ENCODE measurements at regions not wholly inside any gene's neighbourhood (a gene's known extent, or its start where the extent isn't known, plus 50 kb on each side); places are given as distances from the start of the nearest gene placed in this dataset.

DNA sequence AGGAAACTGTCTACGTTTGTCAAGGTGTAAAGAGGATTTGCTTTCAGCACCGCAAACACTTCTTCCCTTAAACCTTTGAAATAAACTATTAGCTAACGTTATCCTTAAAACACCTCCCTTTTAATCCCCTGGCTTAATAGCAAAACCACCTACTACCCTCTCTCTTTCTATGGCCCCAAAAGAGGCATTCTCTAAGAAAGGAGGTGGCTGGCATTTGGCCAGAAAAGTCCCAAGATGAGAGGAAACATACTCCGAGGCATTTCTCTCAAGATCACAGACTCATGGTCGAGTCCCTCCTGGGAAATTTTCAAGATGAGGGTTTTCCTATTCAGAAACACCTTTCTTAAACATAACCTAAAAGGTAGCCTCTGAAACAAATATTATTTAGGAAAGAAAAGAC, 60.6 kb upstream of the VCX3B start (continued):
- TF ChIP-seq, protein P1, sequence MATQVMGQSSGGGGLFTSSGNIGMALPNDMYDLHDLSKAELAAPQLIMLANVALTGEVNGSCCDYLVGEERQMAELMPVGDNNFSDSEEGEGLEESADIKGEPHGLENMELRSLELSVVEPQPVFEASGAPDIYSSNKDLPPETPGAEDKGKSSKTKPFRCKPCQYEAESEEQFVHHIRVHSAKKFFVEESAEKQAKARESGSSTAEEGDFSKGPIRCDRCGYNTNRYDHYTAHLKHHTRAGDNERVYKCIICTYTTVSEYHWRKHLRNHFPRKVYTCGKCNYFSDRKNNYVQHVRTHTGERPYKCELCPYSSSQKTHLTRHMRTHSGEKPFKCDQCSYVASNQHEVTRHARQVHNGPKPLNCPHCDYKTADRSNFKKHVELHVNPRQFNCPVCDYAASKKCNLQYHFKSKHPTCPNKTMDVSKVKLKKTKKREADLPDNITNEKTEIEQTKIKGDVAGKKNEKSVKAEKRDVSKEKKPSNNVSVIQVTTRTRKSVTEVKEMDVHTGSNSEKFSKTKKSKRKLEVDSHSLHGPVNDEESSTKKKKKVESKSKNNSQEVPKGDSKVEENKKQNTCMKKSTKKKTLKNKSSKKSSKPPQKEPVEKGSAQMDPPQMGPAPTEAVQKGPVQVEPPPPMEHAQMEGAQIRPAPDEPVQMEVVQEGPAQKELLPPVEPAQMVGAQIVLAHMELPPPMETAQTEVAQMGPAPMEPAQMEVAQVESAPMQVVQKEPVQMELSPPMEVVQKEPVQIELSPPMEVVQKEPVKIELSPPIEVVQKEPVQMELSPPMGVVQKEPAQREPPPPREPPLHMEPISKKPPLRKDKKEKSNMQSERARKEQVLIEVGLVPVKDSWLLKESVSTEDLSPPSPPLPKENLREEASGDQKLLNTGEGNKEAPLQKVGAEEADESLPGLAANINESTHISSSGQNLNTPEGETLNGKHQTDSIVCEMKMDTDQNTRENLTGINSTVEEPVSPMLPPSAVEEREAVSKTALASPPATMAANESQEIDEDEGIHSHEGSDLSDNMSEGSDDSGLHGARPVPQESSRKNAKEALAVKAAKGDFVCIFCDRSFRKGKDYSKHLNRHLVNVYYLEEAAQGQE (IDR thresholded peaks at IDR 0.05): no peak

DNA sequence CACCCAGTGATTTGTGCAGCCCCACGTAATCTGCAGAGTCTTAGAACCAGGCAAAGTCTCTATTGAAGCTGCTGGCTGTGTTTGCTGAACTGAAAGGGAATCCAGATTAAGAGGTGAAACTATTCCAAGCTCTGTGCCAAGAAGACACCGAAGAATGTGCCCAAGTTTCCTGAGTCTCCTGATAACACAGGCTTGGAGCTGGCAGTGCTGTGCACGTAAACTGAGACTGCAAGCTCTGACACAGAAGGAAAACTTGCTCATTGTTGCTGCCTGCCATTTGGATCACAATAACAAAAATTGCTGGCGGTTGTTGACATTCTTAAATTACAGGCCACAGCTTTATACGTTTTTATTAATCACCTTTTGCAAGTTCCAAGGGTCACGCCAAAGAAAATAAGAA, 60.2 kb upstream of the VCX3B start:
- Histone ChIP-seq H3K9me3 (no peaks in the 10 kb centered on the region), H3K4me2 (no peak overlapping the region), H3K4me1 (no peaks in the 10 kb centered on the region), H3K27ac (no peak overlapping the region), H3K4me3 (no peak overlapping the region)
- no peak for DNase-seq (ENCODE audit: low read depth in 1 of 2, low spot score in 1 of 2)
- no peak for TF ChIP-seq RNF2 (IDR thresholded peaks at IDR 0.05; ENCODE audit: borderline replicate concordance, low read depth)
- TF ChIP-seq BHLHE40 (IDR thresholded peaks at IDR 0.05; ENCODE audit: low read depth, low read length): no peak
- no peak for TF ChIP-seq ESRRA (IDR thresholded peaks at IDR 0.05; ENCODE audit: borderline replicate concordance, low read length)
- no peak for ATAC-seq
- peak; percentile 18 for FAIRE-seq
- ChIA-PET POLR2A (no interaction called here), CTCF (no interaction called here)
- WGBS (ENCODE audit: missing lambda C conversion rate): 0% methylated on average over 6 of the region's 6 CpGs

DNA sequence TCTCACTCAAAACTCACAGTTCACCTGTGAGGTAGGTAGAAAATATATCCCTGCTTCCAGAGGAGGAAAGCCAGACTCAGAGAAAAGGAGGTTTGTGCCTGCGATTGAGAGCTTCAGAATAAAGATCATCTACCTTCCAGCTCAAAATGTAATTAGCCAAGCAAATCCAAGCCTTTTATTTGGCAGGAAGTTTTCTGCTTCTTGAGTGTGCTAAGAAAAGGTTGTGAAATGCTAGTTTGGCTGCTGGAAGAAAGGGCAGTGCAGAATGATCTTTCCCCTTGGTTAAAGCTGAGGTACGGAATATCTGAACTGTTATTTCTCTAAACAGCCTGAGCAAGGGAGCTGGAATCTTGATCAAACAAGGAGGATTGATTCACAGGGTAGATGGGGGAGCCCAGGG, 59.7 kb upstream of the VCX3B start:
- POLR2A ChIA-PET: no interaction called here
- DNase-seq (ENCODE audit: low read depth in 1 of 2, low spot score in 1 of 2): no peak
- no peak for ATAC-seq

DNA sequence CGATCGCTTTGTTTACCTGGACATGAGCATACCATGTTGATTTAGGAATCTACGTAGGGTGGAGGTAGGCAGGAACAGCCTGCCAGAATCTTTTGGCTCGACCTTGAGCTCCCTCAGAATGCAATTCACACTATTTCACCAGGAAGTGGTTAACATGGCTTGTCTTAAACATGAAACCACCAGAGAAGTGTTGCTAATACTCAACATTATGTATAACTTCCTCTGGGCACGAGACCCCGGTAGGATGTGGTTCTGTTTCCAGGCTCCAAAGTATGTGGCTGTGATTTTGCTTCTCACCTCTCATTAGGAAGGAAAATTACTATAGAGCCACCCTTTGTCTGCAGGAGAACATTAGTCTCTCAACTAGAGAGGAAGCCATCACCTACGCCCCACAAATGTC, 59.0 kb upstream of the VCX3B start:
- ChIA-PET CTCF (no interaction called here), POLR2A (no interaction called here)

More for the DNA sequence above, 59.7 kb upstream of the VCX3B start:
- Histone ChIP-seq H3K27ac (no peak overlapping the region), H3K4me1 (no peaks in the 10 kb centered on the region), H3K9me3 (no peaks in the 10 kb centered on the region), H3K4me2 (no peak overlapping the region), H3K4me3 (no peak overlapping the region)
- no peak for TF ChIP-seq CEBPB (IDR thresholded peaks at IDR 0.05)
- TF ChIP-seq ZC3H11A (IDR thresholded peaks at IDR 0.05): no peak
- no peak for TF ChIP-seq ESRRA (IDR thresholded peaks at IDR 0.05; ENCODE audit: borderline replicate concordance, low read length)
- TF ChIP-seq SMC3 (IDR thresholded peaks at IDR 0.05): no peak
- no peak for TF ChIP-seq ZNF302 (CRISPR knock-in tag; IDR thresholded peaks at IDR 0.05)
- TF ChIP-seq, protein P2, sequence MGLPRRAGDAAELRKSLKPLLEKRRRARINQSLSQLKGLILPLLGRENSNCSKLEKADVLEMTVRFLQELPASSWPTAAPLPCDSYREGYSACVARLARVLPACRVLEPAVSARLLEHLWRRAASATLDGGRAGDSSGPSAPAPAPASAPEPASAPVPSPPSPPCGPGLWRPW (IDR thresholded peaks at IDR 0.05): no peak
- TF ChIP-seq, protein P3, sequence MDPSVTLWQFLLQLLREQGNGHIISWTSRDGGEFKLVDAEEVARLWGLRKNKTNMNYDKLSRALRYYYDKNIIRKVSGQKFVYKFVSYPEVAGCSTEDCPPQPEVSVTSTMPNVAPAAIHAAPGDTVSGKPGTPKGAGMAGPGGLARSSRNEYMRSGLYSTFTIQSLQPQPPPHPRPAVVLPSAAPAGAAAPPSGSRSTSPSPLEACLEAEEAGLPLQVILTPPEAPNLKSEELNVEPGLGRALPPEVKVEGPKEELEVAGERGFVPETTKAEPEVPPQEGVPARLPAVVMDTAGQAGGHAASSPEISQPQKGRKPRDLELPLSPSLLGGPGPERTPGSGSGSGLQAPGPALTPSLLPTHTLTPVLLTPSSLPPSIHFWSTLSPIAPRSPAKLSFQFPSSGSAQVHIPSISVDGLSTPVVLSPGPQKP (IDR thresholded peaks at IDR 0.05; ENCODE audit: low read depth, low read length): no peak
- no peak for TF ChIP-seq PHF8 (IDR thresholded peaks at IDR 0.05; ENCODE audit: borderline replicate concordance, low read depth)
- no peak for TF ChIP-seq TP53 (CRISPR knock-in tag; IDR thresholded peaks at IDR 0.05)
- WGBS (ENCODE audit: missing lambda C conversion rate): 0% methylated on average over 2 of the region's 2 CpGs
- FAIRE-seq: no peak
- CTCF ChIA-PET: interaction anchor here (0.6 kb wide), 1 partner anchor 21 kb away, joined by 5 read pairs; no protein-coding TSS in a partner anchor

More for the DNA sequence above, 59.0 kb upstream of the VCX3B start:
- H3K27ac ChIP-seq: no peak overlapping the region
- H3K9me3 ChIP-seq: no peaks in the 10 kb centered on the region
- ATAC-seq: no peak
- no peak for FAIRE-seq
- H3K4me2 ChIP-seq: no peak overlapping the region
- H3K4me1 ChIP-seq: no peaks in the 10 kb centered on the region
- WGBS (ENCODE audit: missing lambda C conversion rate): 7% methylated on average over 7 of the region's 7 CpGs
- no peak for TF ChIP-seq ZSCAN20 (CRISPR knock-in tag; IDR thresholded peaks at IDR 0.05)
- TF ChIP-seq RAD21 (conservative IDR thresholded peaks at IDR 0.05 in 1 of 2, IDR thresholded peaks at IDR 0.05 in 1 of 2): no peak
- TF ChIP-seq HDAC2 (IDR thresholded peaks at IDR 0.05): no peak
- no peak for TF ChIP-seq HOXB13 (CRISPR knock-in tag; IDR thresholded peaks at IDR 0.05; ENCODE audit: low read depth)
- no peak for TF ChIP-seq ZC3H11A (IDR thresholded peaks at IDR 0.05)
- TF ChIP-seq CBX8 (IDR thresholded peaks at IDR 0.05): no peak
- TF ChIP-seq, protein P4, sequence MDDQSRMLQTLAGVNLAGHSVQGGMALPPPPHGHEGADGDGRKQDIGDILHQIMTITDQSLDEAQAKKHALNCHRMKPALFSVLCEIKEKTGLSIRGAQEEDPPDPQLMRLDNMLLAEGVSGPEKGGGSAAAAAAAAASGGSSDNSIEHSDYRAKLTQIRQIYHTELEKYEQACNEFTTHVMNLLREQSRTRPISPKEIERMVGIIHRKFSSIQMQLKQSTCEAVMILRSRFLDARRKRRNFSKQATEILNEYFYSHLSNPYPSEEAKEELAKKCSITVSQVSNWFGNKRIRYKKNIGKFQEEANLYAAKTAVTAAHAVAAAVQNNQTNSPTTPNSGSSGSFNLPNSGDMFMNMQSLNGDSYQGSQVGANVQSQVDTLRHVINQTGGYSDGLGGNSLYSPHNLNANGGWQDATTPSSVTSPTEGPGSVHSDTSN (IDR thresholded peaks at IDR 0.05): no peak
- TF ChIP-seq HEYL (CRISPR knock-in tag; IDR thresholded peaks at IDR 0.05): no peak
- TF ChIP-seq, protein P3 (IDR thresholded peaks at IDR 0.05; ENCODE audit: low read depth, low read length): no peak
- no peak for TF ChIP-seq GATA3 (IDR thresholded peaks at IDR 0.05; ENCODE audit: borderline replicate concordance)
- no peak for TF ChIP-seq JUN (IDR thresholded peaks at IDR 0.05)
- no peak for TF ChIP-seq RCOR1 (IDR thresholded peaks at IDR 0.05; ENCODE audit: low read depth, low read length)
- no peak for TF ChIP-seq MYC (IDR thresholded peaks at IDR 0.05; ENCODE audit: borderline replicate concordance, low read length)
- TF ChIP-seq TFCP2L1 (CRISPR knock-in tag; IDR thresholded peaks at IDR 0.05): no peak
- no peak for TF ChIP-seq POLR2A (IDR thresholded peaks at IDR 0.05; ENCODE audit: low read length)
- TF ChIP-seq BHLHE40 (IDR thresholded peaks at IDR 0.05; ENCODE audit: low read depth, low read length): no peak
- TF ChIP-seq, protein P5, sequence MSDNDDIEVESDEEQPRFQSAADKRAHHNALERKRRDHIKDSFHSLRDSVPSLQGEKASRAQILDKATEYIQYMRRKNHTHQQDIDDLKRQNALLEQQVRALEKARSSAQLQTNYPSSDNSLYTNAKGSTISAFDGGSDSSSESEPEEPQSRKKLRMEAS (IDR thresholded peaks at IDR 0.05): no peak
- no peak for TF ChIP-seq ESRRA (IDR thresholded peaks at IDR 0.05; ENCODE audit: borderline replicate concordance, low read length)
- TF ChIP-seq, protein P6, sequence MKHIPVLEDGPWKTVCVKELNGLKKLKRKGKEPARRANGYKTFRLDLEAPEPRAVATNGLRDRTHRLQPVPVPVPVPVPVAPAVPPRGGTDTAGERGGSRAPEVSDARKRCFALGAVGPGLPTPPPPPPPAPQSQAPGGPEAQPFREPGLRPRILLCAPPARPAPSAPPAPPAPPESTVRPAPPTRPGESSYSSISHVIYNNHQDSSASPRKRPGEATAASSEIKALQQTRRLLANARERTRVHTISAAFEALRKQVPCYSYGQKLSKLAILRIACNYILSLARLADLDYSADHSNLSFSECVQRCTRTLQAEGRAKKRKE (CRISPR knock-in tag; IDR thresholded peaks at IDR 0.05; ENCODE audit: low read depth): no peak
- no peak for DNase-seq (ENCODE audit: low read depth in 1 of 2, low spot score in 1 of 2)
- no peak overlapping the region for H3K4me3 ChIP-seq

Data from A549 (cell line).